ENCODE measurements at regions not wholly inside any gene's neighbourhood (a gene's known extent, or its start where the extent isn't known, plus 50 kb on each side); places are given as distances from the start of the nearest gene placed in this dataset.

DNA sequence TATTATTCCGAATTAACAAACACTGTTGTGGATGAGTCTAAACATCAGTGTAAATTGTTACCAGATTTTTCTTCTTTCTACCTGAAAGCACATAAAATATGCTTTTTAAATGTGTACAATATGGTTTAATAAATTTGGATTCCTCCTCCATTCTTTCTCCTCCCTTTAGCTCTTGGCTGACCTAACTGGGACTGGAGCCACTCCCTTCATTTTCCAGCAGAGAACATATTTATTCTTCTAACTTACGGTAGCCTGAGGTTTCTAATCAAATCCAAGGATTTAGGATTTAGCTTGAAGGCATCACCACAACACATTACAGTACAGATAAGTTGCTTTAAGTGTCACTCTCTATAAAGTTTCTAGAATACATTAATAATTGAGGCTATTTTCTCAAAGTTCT, 88.2 kb upstream of the SEMA3C start:
- no peaks in the 10 kb centered on the region for H4K20me1 ChIP-seq (ENCODE audit: insufficient read depth, low read length, poor library complexity, severe bottlenecking)
- H3K36me3 ChIP-seq (ENCODE audit: insufficient read depth, low read length), result no peaks in the 10 kb centered on the region
- no peak overlapping the region for H2AFZ ChIP-seq (ENCODE audit: low read length)
- H3K9ac ChIP-seq (ENCODE audit: low read depth, low read length, poor library complexity, severe bottlenecking), result no peak overlapping the region
- H3K4me1 ChIP-seq (ENCODE audit: insufficient read depth, low read length, poor library complexity, severe bottlenecking), result no peaks in the 10 kb centered on the region
- no peaks in the 10 kb centered on the region for H3K79me2 ChIP-seq (ENCODE audit: insufficient read depth, low read length)
- no peak overlapping the region for H3K4me3 ChIP-seq (ENCODE audit: low read length, poor library complexity, severe bottlenecking)
- TF ChIP-seq EZH2phosphoT487 (IDR thresholded peaks at IDR 0.05; ENCODE audit: borderline replicate concordance), result no peak
- TF ChIP-seq, protein P1, sequence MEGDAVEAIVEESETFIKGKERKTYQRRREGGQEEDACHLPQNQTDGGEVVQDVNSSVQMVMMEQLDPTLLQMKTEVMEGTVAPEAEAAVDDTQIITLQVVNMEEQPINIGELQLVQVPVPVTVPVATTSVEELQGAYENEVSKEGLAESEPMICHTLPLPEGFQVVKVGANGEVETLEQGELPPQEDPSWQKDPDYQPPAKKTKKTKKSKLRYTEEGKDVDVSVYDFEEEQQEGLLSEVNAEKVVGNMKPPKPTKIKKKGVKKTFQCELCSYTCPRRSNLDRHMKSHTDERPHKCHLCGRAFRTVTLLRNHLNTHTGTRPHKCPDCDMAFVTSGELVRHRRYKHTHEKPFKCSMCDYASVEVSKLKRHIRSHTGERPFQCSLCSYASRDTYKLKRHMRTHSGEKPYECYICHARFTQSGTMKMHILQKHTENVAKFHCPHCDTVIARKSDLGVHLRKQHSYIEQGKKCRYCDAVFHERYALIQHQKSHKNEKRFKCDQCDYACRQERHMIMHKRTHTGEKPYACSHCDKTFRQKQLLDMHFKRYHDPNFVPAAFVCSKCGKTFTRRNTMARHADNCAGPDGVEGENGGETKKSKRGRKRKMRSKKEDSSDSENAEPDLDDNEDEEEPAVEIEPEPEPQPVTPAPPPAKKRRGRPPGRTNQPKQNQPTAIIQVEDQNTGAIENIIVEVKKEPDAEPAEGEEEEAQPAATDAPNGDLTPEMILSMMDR (conservative IDR thresholded peaks at IDR 0.05; ENCODE audit: low read length), result no peak
- no peaks in the 10 kb centered on the region for H3K27me3 ChIP-seq (ENCODE audit: insufficient read depth, low read length, poor library complexity, severe bottlenecking)
- no peak overlapping the region for H3K4me2 ChIP-seq (ENCODE audit: low read depth, low read length, poor library complexity, severe bottlenecking)
- no peaks in the 10 kb centered on the region for H3K9me2 ChIP-seq (replicated peaks; ENCODE audit: low read depth, low read length)
- H3F3A ChIP-seq (ENCODE audit: low read depth), result no peaks in the 10 kb centered on the region
- H3K9me3 ChIP-seq (ENCODE audit: insufficient read depth, low read depth, low read length), result no peaks in the 10 kb centered on the region

DNA sequence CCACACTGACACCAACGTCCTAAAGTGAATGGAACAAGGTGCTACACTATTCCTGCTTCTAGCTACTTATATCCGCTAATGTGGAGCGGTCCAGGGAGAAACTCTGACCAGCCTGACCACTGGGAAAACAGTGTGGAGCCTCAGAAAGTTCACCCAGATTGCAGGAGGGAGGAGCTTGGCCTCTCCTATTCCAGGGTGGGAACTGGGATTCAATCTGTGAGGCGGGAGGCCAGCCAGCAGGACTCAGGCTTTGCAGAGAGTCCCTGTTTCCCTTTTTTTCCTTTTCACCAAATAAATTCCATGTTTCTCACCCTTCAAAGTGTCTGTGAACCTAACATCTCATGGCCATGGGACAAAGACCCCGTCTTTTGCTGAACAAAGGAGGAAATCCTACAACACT, 86.4 kb upstream of the SEMA3C start:
- Histone ChIP-seq H3K9me3 (ENCODE audit: insufficient read depth, low read depth, low read length) (no peaks in the 10 kb centered on the region), H3K79me2 (ENCODE audit: insufficient read depth, low read length) (no peaks in the 10 kb centered on the region), H3K4me1 (ENCODE audit: insufficient read depth, low read length, poor library complexity, severe bottlenecking) (no peaks in the 10 kb centered on the region), H3K4me3 (ENCODE audit: low read length, poor library complexity, severe bottlenecking) (no peak overlapping the region), H3K9me2 (replicated peaks; ENCODE audit: low read depth, low read length) (no peaks in the 10 kb centered on the region), H3K4me2 (ENCODE audit: low read depth, low read length, poor library complexity, severe bottlenecking) (no peak overlapping the region), H3K36me3 (ENCODE audit: insufficient read depth, low read length) (no peaks in the 10 kb centered on the region), H3F3A (ENCODE audit: low read depth) (no peaks in the 10 kb centered on the region), H3K9ac (ENCODE audit: low read depth, low read length, poor library complexity, severe bottlenecking) (no peak overlapping the region), H4K20me1 (ENCODE audit: insufficient read depth, low read length, poor library complexity, severe bottlenecking) (no peaks in the 10 kb centered on the region), H3K27me3 (ENCODE audit: insufficient read depth, low read length, poor library complexity, severe bottlenecking) (no peaks in the 10 kb centered on the region), H2AFZ (ENCODE audit: low read length) (no peak overlapping the region)
- TF ChIP-seq EZH2phosphoT487 (IDR thresholded peaks at IDR 0.05; ENCODE audit: borderline replicate concordance), result no peak
- TF ChIP-seq, protein P1 (conservative IDR thresholded peaks at IDR 0.05; ENCODE audit: low read length), result no peak

DNA sequence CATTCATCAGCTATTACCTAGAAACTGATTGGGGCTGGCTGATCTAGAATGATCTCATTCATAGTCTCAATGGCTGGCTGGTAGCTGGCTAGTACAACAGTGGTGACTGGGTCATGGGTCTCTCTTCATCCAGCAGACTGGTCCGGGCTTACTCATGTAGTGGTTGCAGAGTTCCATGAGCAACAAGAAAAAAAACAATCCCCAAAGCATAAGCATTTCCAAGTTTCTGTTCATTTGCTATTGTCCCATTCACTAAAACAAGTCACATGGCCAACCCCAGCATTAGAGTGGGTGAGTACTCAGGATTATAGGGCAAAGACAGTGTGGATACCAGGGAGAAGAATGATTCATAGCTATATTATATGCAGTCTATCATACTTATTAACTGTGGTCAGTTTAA, 85.2 kb upstream of the SEMA3C start:
- Histone ChIP-seq H3K4me1 (ENCODE audit: insufficient read depth, low read length, poor library complexity, severe bottlenecking) (no peaks in the 10 kb centered on the region), H2AFZ (ENCODE audit: low read length) (no peak overlapping the region), H3K9me2 (replicated peaks; ENCODE audit: low read depth, low read length) (no peaks in the 10 kb centered on the region), H3K4me2 (ENCODE audit: low read depth, low read length, poor library complexity, severe bottlenecking) (no peak overlapping the region), H3K79me2 (ENCODE audit: insufficient read depth, low read length) (no peaks in the 10 kb centered on the region), H3K36me3 (ENCODE audit: insufficient read depth, low read length) (no peaks in the 10 kb centered on the region), H3K27me3 (ENCODE audit: insufficient read depth, low read length, poor library complexity, severe bottlenecking) (no peaks in the 10 kb centered on the region), H3K9ac (ENCODE audit: low read depth, low read length, poor library complexity, severe bottlenecking) (no peak overlapping the region), H4K20me1 (ENCODE audit: insufficient read depth, low read length, poor library complexity, severe bottlenecking) (no peaks in the 10 kb centered on the region), H3F3A (ENCODE audit: low read depth) (no peaks in the 10 kb centered on the region), H3K4me3 (ENCODE audit: low read length, poor library complexity, severe bottlenecking) (no peak overlapping the region), H3K9me3 (ENCODE audit: insufficient read depth, low read depth, low read length) (no peaks in the 10 kb centered on the region)
- TF ChIP-seq, protein P1 (conservative IDR thresholded peaks at IDR 0.05; ENCODE audit: low read length), result no peak
- TF ChIP-seq EZH2phosphoT487 (IDR thresholded peaks at IDR 0.05; ENCODE audit: borderline replicate concordance), result no peak
